RWPE1 (cell line): ENCODE measurements at regions not wholly inside any gene's neighbourhood (a gene's known extent, or its start where the extent isn't known, plus 50 kb on each side); places are given as distances from the start of the nearest gene placed in this dataset.
A peak's percentile ranks its signal among the peaks of the same experiment; 100 is the strongest.

Experiments
- CTCF ChIA-PET: fragments of 350-600 bp; sonication (Branson Sonifier 250); formaldehyde crosslinking; extraction: SDS; loops from one replicate; lab custom pipeline; 2021; lab: Yijun Ruan, JAX
- POLR2A ChIA-PET: fragments of 400-600 bp; formaldehyde crosslinking; extraction: SDS; loops from one replicate; lab custom pipeline; 2020; ENCODE audit warnings: antibody characterized with exemption; ENCODE audit not compliant: low non-redundant PET; lab: Yijun Ruan, JAX
- DNase-seq: peaks from one replicate; pipeline ENCODE4 v3.0.0; 2012; ENCODE audit warnings: low spot score
- H3K27ac ChIP-seq: fragments of 450-650 bp; 2 replicates; pipeline ENCODE4 v1.5.1; 2017
- CTCF ChIP-seq: fragments of 450-650 bp; conservative IDR thresholded peaks from 2 replicates; pipeline ENCODE4 v1.5.1; 2017; ENCODE audit warnings: low read depth, mild to moderate bottlenecking

- ChIA-PET CTCF (interaction anchor here (0.7 kb wide), 1 partner anchor 348 kb away, joined by 3 read pairs; no protein-coding TSS in a partner anchor), POLR2A (no interaction called here)
- no peak for TF ChIP-seq CTCF
- no peak overlapping the region for H3K27ac ChIP-seq
- no peak for DNase-seq
Observed at GRCh38 chr13:78750735-78751134, 91.8 kb upstream of the OBI1 start.

- no peak for TF ChIP-seq CTCF
- ChIA-PET CTCF (no interaction called here), POLR2A (no interaction called here)
- no peak for DNase-seq
- no peak overlapping the region for H3K27ac ChIP-seq
Observed at GRCh38 chr13:78743973-78744372, 85.0 kb upstream of the OBI1 start.

- no peak for TF ChIP-seq CTCF
- POLR2A ChIA-PET, result no interaction called here
- no peak overlapping the region for H3K27ac ChIP-seq
- CTCF ChIA-PET, result no interaction called here
- no peak for DNase-seq
Observed at GRCh38 chr13:78742659-78743058, 83.7 kb upstream of the OBI1 start.

- TF ChIP-seq CTCF, result no peak
- no peak overlapping the region for H3K27ac ChIP-seq
- peak; percentile 3 for DNase-seq
- ChIA-PET POLR2A (no interaction called here), CTCF (no interaction called here)
Observed at GRCh38 chr13:78736142-78736541, 77.2 kb upstream of the OBI1 start.

- DNase-seq, result no peak
- POLR2A ChIA-PET, result no interaction called here
- TF ChIP-seq CTCF, result no peak
- CTCF ChIA-PET, result interaction anchor here (0.7 kb wide), 1 partner anchor 153 kb away, joined by 3 read pairs; no protein-coding TSS in a partner anchor
- H3K27ac ChIP-seq, result no peak overlapping the region
Observed at GRCh38 chr13:78732445-78733017, 73.6 kb upstream of the OBI1 start.

- ChIA-PET POLR2A (no interaction called here), CTCF (no interaction called here)
- no peak overlapping the region for H3K27ac ChIP-seq
- no peak for TF ChIP-seq CTCF
- no peak for DNase-seq
Observed at GRCh38 chr13:78722700-78723099, 63.7 kb upstream of the OBI1 start.
